Stomach smooth muscle (tissue), 2 donors: ENCODE measurements at regions not wholly inside any gene's neighbourhood (a gene's known extent, or its start where the extent isn't known, plus 50 kb on each side); places are given as distances from the start of the nearest gene placed in this dataset.
"Not testable (repeated sequence)": the region's sequence is repeated elsewhere in the genome, so short reads cannot be mapped to it uniquely, and the experiment has no call there.

Experiments used
- H3K27ac ChIP-seq: one replicate; pipeline ENCODE4 v1.7.0; 2013; ENCODE audit warnings: mild to moderate bottlenecking, low read length, inconsistent platforms
- H3K27me3 ChIP-seq, 2 donors: one replicate each; pipeline ENCODE4 v1.7.0; 2013; ENCODE audit warnings: low read length in 2 of 2; ENCODE audit not compliant: insufficient read depth in 2 of 2, control insufficient read depth in 1 of 2
- H3K36me3 ChIP-seq, 2 donors: one replicate each; pipeline ENCODE4 v1.7.0; 2013; ENCODE audit warnings: low read length in 2 of 2; ENCODE audit not compliant: control insufficient read depth in 2 of 2, insufficient read depth in 2 of 2
- H3K4me1 ChIP-seq: one replicate; pipeline ENCODE4 v1.7.0; 2013; ENCODE audit warnings: low read length; ENCODE audit not compliant: control insufficient read depth, insufficient read depth
- H3K4me3 ChIP-seq, 2 donors: one replicate each; pipeline ENCODE4 v1.7.0; 2013; ENCODE audit warnings: low read length in 2 of 2
- H3K9ac ChIP-seq, 2 donors: one replicate each; pipeline ENCODE4 v1.7.0; 2013; ENCODE audit warnings: low read length in 2 of 2, mild to moderate bottlenecking in 1 of 2
- H3K9me3 ChIP-seq, 2 donors: one replicate each; pipeline ENCODE4 v1.7.0; 2013; ENCODE audit warnings: low read length in 2 of 2; ENCODE audit not compliant: control insufficient read depth in 2 of 2
- donor health status: healthy.
- donor health status: Pancreatic carcinoma.

DNA sequence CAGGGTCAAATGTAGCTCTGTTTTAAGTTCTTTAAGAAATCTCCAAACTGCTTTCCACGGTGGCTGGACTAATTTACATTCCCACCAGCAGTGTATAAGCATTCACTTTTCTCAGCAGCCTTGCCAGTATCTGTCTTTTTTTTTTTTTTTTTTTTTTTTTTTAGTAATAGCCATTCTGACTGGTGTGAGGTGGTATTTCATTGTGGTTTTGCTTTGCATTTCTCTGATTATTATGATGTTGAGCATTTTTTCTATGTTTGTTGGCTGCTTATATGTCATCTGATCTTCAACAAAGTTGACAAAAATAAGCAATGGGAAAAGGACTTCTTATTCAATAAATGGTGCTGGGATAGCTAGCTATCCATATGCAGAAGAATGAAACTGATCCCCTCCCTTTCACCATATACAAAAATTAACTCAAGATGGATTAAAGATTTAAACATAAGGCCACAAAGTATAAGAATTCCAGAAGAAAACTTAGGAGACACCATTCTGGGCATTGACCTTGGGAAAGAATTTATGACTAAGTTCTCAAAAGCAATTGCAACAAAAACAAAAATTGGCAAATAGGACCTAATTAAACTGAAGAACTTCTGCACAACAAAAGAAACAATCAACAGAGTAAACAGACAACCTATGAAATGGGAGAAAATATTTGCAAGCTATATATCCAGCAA lies 52.6 kb upstream of the FRMD6 start:
- not testable (repeated sequence) for H3K4me1 ChIP-seq, H3K9me3 ChIP-seq, H3K9ac ChIP-seq, H3K36me3 ChIP-seq, H3K27me3 ChIP-seq, H3K4me3 ChIP-seq, H3K27ac ChIP-seq

DNA sequence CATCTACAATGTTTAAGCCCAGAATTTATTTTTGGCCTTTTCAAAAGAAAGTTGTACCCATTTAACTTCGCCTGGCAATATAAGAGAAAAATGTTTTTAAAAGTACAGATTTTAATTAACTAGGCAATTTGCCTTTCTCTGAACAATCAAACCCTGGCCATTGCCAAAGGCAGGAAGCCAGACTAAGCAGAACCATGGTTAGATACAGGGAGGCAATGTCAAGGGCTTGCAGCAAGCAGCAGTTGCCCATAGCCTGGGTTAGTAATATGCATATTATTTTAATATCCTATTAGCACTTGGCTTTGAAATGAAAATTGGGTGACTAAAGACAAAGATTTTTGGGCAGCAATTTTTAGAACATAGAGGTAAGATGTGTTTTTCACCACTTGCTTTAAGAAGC lies 51.1 kb upstream of the FRMD6 start:
- no peaks in the 10 kb centered on the region for H3K36me3 ChIP-seq
- H3K4me1 ChIP-seq = peaks cover 5% of the 10 kb centered on the region
- no peak overlapping the region for H3K27ac ChIP-seq
- H3K4me3 ChIP-seq = no peak overlapping the region
- no peaks in the 10 kb centered on the region for H3K27me3 ChIP-seq
- no peaks in the 10 kb centered on the region for H3K9me3 ChIP-seq
- H3K9ac ChIP-seq = no peak overlapping the region
